Right lobe of liver (tissue), 4 donors: ENCODE measurements at regions not wholly inside any gene's neighbourhood (a gene's known extent, or its start where the extent isn't known, plus 50 kb on each side); places are given as distances from the start of the nearest gene placed in this dataset.

Experiments used
- POLR2A ChIP-seq: fragments of 450-650 bp; IDR thresholded peaks from one replicate; pipeline ENCODE4 v1.6.1; 2017; ENCODE audit warnings: antibody characterized with exemption, mild to moderate bottlenecking
- TF ChIP-seq, protein P1 (sequence below), 4 donors: fragments of 200-600 bp in 3 of 4; fragments of 450-650 bp in 1 of 4; IDR thresholded peaks; one replicate each; pipeline versions ENCODE4 v1.5.1 to v1.8.0; 2016 to 2022; ENCODE audit warnings: antibody characterized with exemption in 4 of 4, mild to moderate bottlenecking in 2 of 4
- donor health status: DM: no; HTN: no; CAD: no.
- donor health status: DM: no; HTN: no; CAD: no.
- donor health status: DM: no; HTN: yes; CAD: no.

DNA sequence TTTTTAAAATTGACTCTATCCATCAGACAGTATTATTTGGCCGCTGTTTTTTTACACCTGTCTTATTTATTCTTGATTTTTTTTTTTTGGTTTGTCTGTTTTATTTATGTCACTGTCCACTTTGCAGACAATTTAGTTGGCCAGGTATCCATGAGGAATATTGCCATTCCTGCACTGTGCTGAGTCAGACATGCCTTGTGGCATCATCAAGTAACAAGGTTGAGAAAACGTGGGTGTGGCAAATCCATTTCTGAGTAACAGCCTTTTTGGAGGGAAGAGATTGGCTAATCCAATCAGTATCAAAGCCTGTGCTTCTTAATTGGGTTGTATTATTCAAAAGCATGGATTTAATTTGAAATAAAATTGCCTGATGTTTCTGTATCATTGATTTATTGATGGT, 463.1 kb downstream of the USP25 start:
- TF ChIP-seq, protein P1, sequence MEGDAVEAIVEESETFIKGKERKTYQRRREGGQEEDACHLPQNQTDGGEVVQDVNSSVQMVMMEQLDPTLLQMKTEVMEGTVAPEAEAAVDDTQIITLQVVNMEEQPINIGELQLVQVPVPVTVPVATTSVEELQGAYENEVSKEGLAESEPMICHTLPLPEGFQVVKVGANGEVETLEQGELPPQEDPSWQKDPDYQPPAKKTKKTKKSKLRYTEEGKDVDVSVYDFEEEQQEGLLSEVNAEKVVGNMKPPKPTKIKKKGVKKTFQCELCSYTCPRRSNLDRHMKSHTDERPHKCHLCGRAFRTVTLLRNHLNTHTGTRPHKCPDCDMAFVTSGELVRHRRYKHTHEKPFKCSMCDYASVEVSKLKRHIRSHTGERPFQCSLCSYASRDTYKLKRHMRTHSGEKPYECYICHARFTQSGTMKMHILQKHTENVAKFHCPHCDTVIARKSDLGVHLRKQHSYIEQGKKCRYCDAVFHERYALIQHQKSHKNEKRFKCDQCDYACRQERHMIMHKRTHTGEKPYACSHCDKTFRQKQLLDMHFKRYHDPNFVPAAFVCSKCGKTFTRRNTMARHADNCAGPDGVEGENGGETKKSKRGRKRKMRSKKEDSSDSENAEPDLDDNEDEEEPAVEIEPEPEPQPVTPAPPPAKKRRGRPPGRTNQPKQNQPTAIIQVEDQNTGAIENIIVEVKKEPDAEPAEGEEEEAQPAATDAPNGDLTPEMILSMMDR (IDR thresholded peaks at IDR 0.05), result no peak
- no peak for TF ChIP-seq POLR2A
